HAP-1 (cell line): ENCODE measurements at regions not wholly inside any gene's neighbourhood (a gene's known extent, or its start where the extent isn't known, plus 50 kb on each side); places are given as distances from the start of the nearest gene placed in this dataset.
"Not testable (repeated sequence)": the region's sequence is repeated elsewhere in the genome, so short reads cannot be mapped to it uniquely, and the experiment has no call there.

Experiments
- DNase-seq, 2 experiments: peaks; one replicate each; pipeline ENCODE4 v3.0.0-alpha.2; 2016 to 2020; ENCODE audit warnings: low spot score in 2 of 2
- H3K27me3 ChIP-seq: fragments of 250-450 bp; sonication (Bioruptor Pico); 2 replicates; pipeline ENCODE4 v1.5.1; 2020; ENCODE audit warnings: low read depth, mild to moderate bottlenecking, moderate library complexity
- H3K36me3 ChIP-seq: fragments of 250-450 bp; sonication (Bioruptor Pico); replicated peaks from 2 replicates; pipeline ENCODE4 v1.5.1; 2020; ENCODE audit warnings: mild to moderate bottlenecking
- H3K4me1 ChIP-seq: fragments of 250-450 bp; sonication (Bioruptor Pico); 2 replicates; pipeline ENCODE4 v1.5.1; 2020; ENCODE audit warnings: mild to moderate bottlenecking
- H3K4me3 ChIP-seq: fragments of 250-450 bp; sonication (Bioruptor Pico); 2 replicates; pipeline ENCODE4 v1.5.1; 2020; ENCODE audit warnings: mild to moderate bottlenecking, moderate library complexity
- H3K9me3 ChIP-seq: fragments of 250-450 bp; sonication (Bioruptor Pico); 2 replicates; pipeline ENCODE4 v1.5.1; 2020; ENCODE audit warnings: mild to moderate bottlenecking, moderate library complexity
- in situ Hi-C: fragments of 300-500 bp; cut with MboI; formaldehyde crosslinking; loops from 3 replicates; pipeline ENCODE4 v1.14.3; 2020; ENCODE audit warnings: low sequenced_read_pairs, inconsistent platforms, mixed read lengths

DNA sequence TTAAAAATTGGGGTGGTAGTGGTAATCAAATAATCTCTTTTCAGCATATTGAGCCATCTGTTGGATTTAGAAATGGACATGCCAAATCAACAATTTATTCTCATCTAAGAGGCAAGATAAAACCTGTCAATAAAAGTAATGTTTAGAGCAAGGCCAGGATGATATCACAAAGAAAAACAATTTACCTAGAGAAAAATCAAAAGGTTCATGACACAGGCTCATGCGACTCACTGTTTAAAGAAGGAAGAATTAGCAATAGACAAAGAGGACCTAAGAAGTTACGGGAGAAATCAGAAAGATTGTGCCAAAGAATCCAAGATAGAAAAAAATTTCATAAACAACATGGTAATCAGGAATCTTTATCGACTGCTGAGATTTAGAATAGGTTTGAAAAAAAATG lies 868.5 kb upstream of the GBE1 start:
- no peak for DNase-seq
- in situ Hi-C loops, result no loop called here

GRCh38 chr3:82628385-82629014 lies 867.1 kb upstream of the GBE1 start:
- Histone ChIP-seq H3K4me1 (no peaks in the 10 kb centered on the region), H3K4me3 (no peak overlapping the region), H3K27me3 (no peaks in the 10 kb centered on the region), H3K9me3 (no peaks in the 10 kb centered on the region), H3K36me3 (no peaks in the 10 kb centered on the region)
- in situ Hi-C loops, result no loop called here
- no peak for DNase-seq

More for the DNA sequence above, 868.5 kb upstream of the GBE1 start:
- no peak overlapping the region for H3K4me3 ChIP-seq
- no peaks in the 10 kb centered on the region for H3K36me3 ChIP-seq
- H3K27me3 ChIP-seq, result no peaks in the 10 kb centered on the region
- no peaks in the 10 kb centered on the region for H3K9me3 ChIP-seq
- H3K4me1 ChIP-seq, result no peaks in the 10 kb centered on the region

DNA sequence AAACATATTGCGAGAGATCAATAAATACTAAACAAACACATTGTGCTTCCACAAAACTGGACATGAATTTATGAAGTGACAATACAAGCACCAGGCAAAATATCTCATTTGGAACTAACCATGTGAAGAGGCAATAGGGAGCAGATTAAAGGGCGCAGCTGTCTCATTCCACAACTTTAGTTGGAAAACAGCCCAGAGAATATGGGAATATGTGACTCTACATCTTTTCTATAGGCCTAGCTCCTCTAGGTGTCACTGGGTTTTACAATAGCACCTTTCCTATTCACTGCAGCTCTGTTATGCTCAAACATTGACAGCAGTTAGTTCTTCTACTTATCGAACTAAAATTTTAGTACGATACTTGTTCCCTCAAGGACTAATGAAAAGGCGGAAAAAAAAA lies 866.3 kb upstream of the GBE1 start:
- Histone ChIP-seq H3K36me3 (no peaks in the 10 kb centered on the region), H3K9me3 (no peaks in the 10 kb centered on the region), H3K4me3 (no peak overlapping the region), H3K27me3 (no peaks in the 10 kb centered on the region), H3K4me1 (no peaks in the 10 kb centered on the region)
- no peak for DNase-seq
- in situ Hi-C loops, result no loop called here

GRCh38 chr3:82620744-82621143 lies 859.3 kb upstream of the GBE1 start:
- H3K9me3 ChIP-seq, in situ Hi-C loops, DNase-seq, H3K4me1 ChIP-seq, H3K36me3 ChIP-seq, H3K27me3 ChIP-seq, H3K4me3 ChIP-seq: not testable (repeated sequence)

DNA sequence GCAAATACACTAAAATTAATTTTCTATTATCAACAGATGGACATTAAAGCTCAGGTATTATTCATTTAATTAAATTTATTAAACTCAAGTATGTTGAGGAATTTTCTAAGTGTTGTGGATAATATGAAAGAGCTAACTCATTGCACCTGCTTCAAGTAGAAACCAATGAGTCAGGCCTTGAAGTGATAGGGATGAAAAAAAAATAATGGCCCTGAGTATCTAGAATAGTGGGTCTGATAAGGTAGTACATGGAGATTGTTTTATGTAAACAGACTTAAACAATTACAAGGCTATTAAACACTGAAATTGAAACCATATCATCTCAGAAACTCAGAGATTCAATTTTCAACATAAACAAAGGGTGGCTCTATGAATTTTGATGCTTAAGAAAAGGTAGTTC lies 857.1 kb upstream of the GBE1 start:
- H3K36me3 ChIP-seq, result no peaks in the 10 kb centered on the region
- DNase-seq, result no peak
- H3K4me1 ChIP-seq, result no peaks in the 10 kb centered on the region
- no peaks in the 10 kb centered on the region for H3K27me3 ChIP-seq
- in situ Hi-C loops, result no loop called here
- H3K4me3 ChIP-seq, result no peak overlapping the region
- H3K9me3 ChIP-seq, result no peaks in the 10 kb centered on the region; the same call in 1 of the 2 replicates

DNA sequence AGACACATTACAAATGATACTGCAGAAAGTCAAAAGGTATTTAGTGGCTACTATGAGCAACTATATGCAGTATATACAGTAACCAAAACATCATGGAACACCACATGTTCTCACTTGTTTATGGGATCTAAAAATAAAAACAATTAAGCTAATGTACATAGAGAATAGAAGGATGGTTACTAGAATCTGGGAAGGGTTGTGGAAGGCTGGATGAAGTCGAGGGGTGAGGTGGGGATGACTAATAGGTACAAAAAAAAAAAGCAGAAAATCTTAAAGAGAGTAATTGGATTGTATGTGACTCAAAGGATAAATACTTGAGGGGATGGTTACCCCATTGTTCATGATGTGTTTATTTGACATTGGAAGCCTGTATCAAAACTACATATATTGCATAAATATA lies 848.8 kb upstream of the GBE1 start:
- in situ Hi-C loops, result no loop called here
- H3K4me3 ChIP-seq, result no peak overlapping the region

DNA sequence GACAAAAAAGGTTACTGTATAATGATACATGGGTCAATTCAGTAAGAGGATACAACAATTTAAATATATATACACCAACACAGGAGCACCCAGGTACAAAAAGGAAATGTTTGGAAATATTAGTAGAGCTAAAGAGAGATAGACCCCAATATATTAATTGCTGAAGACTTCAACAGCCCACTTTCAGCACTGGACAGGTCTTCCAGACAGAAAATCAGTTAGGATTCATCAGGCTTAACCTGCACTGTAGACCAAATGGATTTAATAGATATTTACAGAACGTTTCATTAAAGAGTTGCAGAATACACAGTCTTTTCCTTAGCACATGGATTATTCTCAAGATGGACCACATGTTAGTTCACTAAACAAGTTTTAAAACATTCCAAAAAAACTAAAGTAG lies 845.9 kb upstream of the GBE1 start:
- no peaks in the 10 kb centered on the region for H3K36me3 ChIP-seq

More for the DNA sequence above, 848.8 kb upstream of the GBE1 start:
- H3K27me3 ChIP-seq, result no peaks in the 10 kb centered on the region
- no peaks in the 10 kb centered on the region for H3K4me1 ChIP-seq
- no peaks in the 10 kb centered on the region for H3K36me3 ChIP-seq
- DNase-seq, result no peak
- no peaks in the 10 kb centered on the region; the same call in 1 of the 2 replicates for H3K9me3 ChIP-seq

DNA sequence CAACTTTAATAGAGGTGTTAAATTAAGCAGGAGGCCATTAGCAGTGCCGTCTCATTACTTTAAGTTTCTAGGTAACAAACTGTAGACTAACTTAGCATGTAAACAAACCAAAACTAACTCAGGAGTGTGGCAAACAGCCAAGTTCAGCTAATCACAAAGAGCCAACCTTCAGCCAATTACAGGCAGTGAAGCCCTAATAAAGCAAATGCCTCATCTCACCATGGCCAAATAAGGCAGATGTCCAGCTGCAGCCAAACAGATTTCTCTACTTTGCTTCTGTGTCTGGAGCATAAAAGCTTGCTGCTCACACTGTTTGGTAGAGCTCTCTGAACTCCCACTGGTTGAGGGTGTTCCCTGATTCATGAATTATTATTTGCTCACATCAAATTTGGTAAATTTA lies 835.4 kb upstream of the GBE1 start:
- Histone ChIP-seq H3K36me3 (no peaks in the 10 kb centered on the region), H3K4me3 (no peak overlapping the region), H3K4me1 (no peaks in the 10 kb centered on the region), H3K27me3 (no peaks in the 10 kb centered on the region), H3K9me3 (no peaks in the 10 kb centered on the region)
- DNase-seq, result no peak
- in situ Hi-C loops, result no loop called here

More for the DNA sequence above, 845.9 kb upstream of the GBE1 start:
- DNase-seq, result no peak
- Histone ChIP-seq H3K27me3 (no peaks in the 10 kb centered on the region), H3K4me3 (no peak overlapping the region), H3K4me1 (no peaks in the 10 kb centered on the region), H3K9me3 (no peaks in the 10 kb centered on the region)
- in situ Hi-C loops, result no loop called here

- in situ Hi-C loops, result no loop called here
- no peak for DNase-seq
Measured at GRCh38 chr3:82595530-82595929, 834.1 kb upstream of the GBE1 start.

GRCh38 chr3:82587174-82587573 lies 825.7 kb upstream of the GBE1 start:
- no peak overlapping the region for H3K4me3 ChIP-seq
- no peaks in the 10 kb centered on the region for H3K9me3 ChIP-seq
- H3K27me3 ChIP-seq, result no peaks in the 10 kb centered on the region
- in situ Hi-C loops, result no loop called here
- no peak for DNase-seq
- H3K36me3 ChIP-seq, result no peaks in the 10 kb centered on the region
- no peaks in the 10 kb centered on the region for H3K4me1 ChIP-seq

More at GRCh38 chr3:82595530-82595929, 834.1 kb upstream of the GBE1 start:
- H3K36me3 ChIP-seq, result no peaks in the 10 kb centered on the region
- H3K9me3 ChIP-seq, result no peaks in the 10 kb centered on the region
- H3K4me1 ChIP-seq, result no peaks in the 10 kb centered on the region
- H3K27me3 ChIP-seq, result no peaks in the 10 kb centered on the region
- H3K4me3 ChIP-seq, result no peak overlapping the region

- in situ Hi-C loops, result no loop called here
- no peaks in the 10 kb centered on the region for H3K27me3 ChIP-seq
- H3K4me1 ChIP-seq, result no peaks in the 10 kb centered on the region
- no peak for DNase-seq
- H3K36me3 ChIP-seq, result no peaks in the 10 kb centered on the region
- no peaks in the 10 kb centered on the region for H3K9me3 ChIP-seq
- no peak overlapping the region for H3K4me3 ChIP-seq
Measured at GRCh38 chr3:82586414-82586813, 825.0 kb upstream of the GBE1 start.

- H3K4me1 ChIP-seq, H3K36me3 ChIP-seq, H3K4me3 ChIP-seq, in situ Hi-C loops, H3K27me3 ChIP-seq, DNase-seq, H3K9me3 ChIP-seq: not testable (repeated sequence)
Measured at GRCh38 chr3:82586002-82586401, 824.6 kb upstream of the GBE1 start.

GRCh38 chr3:82585591-82585990 lies 824.1 kb upstream of the GBE1 start:
- DNase-seq, H3K9me3 ChIP-seq, H3K4me1 ChIP-seq, in situ Hi-C loops, H3K4me3 ChIP-seq, H3K36me3 ChIP-seq, H3K27me3 ChIP-seq: not testable (repeated sequence)

GRCh38 chr3:82584861-82585260 lies 823.4 kb upstream of the GBE1 start:
- H3K4me3 ChIP-seq, H3K36me3 ChIP-seq, H3K27me3 ChIP-seq, in situ Hi-C loops, DNase-seq, H3K4me1 ChIP-seq, H3K9me3 ChIP-seq: not testable (repeated sequence)

DNA sequence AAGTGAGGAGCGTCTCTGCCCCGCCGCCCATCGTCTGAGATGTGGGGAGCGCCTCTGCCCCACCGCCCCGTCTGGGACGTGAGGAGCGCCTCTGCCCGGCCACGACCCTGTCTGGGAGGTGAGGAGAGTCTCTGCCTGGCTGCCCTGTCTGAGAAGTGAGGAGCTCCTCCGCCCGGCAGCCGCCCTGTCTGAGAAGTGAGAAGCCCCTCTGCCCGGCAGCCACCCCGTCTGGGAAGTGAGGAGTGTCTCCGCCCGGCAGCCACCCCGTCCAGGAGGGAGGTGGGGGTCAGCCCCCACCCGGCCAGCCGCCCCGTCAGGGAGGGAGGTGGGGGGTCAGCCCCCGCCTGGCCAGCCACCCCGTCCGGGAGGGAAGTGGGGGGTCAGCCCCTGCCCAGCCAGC lies 823.0 kb upstream of the GBE1 start:
- H3K9me3 ChIP-seq, H3K27me3 ChIP-seq, H3K4me3 ChIP-seq, in situ Hi-C loops, DNase-seq, H3K36me3 ChIP-seq, H3K4me1 ChIP-seq: not testable (repeated sequence)
